ENCODE measurements at regions not wholly inside any gene's neighbourhood (a gene's known extent, or its start where the extent isn't known, plus 50 kb on each side); places are given as distances from the start of the nearest gene placed in this dataset.

GRCh38 chr16:49078571-49078970 is 203.1 kb downstream of the CBLN1 start:
- Histone ChIP-seq H3K4me3 (ENCODE audit: low read length in 2 of 2) (no peak overlapping the region), H3K4me1 (ENCODE audit: insufficient read depth, low read length) (no peaks in the 10 kb centered on the region), H3K9me3 (ENCODE audit: control insufficient read depth in 1 of 2, low read length in 2 of 2) (no peaks in the 10 kb centered on the region), H3K27me3 (ENCODE audit: insufficient read depth, low read length) (no peaks in the 10 kb centered on the region), H3K36me3 (ENCODE audit: insufficient read depth, low read length) (no peaks in the 10 kb centered on the region), H3K27ac (ENCODE audit: low read depth, low read length) (no peak overlapping the region)
- Mint-ChIP-seq H3K4me3 (no peak overlapping the region), H3K9me3 (peaks cover 3 to 42% (median 19%) of the 10 kb centered on the region in 8 donors), H3K36me3 (no peaks in the 10 kb centered on the region), H3K4me1 (no peaks in the 10 kb centered on the region), H3K27me3 (no peaks in the 10 kb centered on the region), H3K27ac (no peak overlapping the region)
- intact Hi-C loops (cut with micrococcal nuclease), result no loop called here
- POLR2A ChIA-PET (ENCODE audit: partially characterized antibody), result no interaction called here
- CTCF ChIA-PET (ENCODE audit: partially characterized antibody), result no interaction called here
- no peak for DNase-seq

DNA sequence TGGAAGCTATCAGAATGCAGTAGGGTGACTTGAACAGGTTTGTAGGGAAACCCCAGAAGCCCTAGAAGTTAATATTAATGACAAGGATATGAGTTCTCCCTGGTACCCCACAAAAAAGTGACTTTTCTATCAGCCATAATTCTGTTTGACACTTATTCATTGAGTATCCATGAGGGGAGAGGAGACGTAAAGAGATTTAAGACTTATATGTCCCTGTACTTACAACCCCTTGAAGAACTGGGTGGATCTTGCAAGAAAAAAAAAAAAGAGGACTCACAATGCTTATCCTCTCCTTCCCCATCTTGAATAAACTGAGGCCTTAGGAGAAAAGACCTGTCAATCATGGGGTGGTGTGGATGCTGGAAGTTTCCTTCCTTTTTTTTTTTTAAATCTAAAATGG is 203.5 kb downstream of the CBLN1 start:
- no peaks in the 10 kb centered on the region for H3K36me3 Mint-ChIP-seq
- Histone ChIP-seq H3K4me3 (ENCODE audit: low read length in 2 of 2) (no peak overlapping the region), H3K27me3 (ENCODE audit: insufficient read depth, low read length) (no peaks in the 10 kb centered on the region), H3K4me1 (ENCODE audit: insufficient read depth, low read length) (no peaks in the 10 kb centered on the region), H3K27ac (ENCODE audit: low read depth, low read length) (no peak overlapping the region), H3K36me3 (ENCODE audit: insufficient read depth, low read length) (no peaks in the 10 kb centered on the region), H3K9me3 (ENCODE audit: control insufficient read depth in 1 of 2, low read length in 2 of 2) (no peaks in the 10 kb centered on the region)
- no peaks in the 10 kb centered on the region for H3K4me1 Mint-ChIP-seq
- ChIA-PET CTCF (ENCODE audit: partially characterized antibody) (no interaction called here), POLR2A (ENCODE audit: partially characterized antibody) (no interaction called here)
- no peak overlapping the region for H3K4me3 Mint-ChIP-seq
- no peak for DNase-seq
- no peak overlapping the region for H3K27ac Mint-ChIP-seq
- peaks cover 3 to 43% (median 19%) of the 10 kb centered on the region in 8 donors for H3K9me3 Mint-ChIP-seq
- intact Hi-C loops (cut with micrococcal nuclease), result no loop called here
- H3K27me3 Mint-ChIP-seq, result no peaks in the 10 kb centered on the region

DNA sequence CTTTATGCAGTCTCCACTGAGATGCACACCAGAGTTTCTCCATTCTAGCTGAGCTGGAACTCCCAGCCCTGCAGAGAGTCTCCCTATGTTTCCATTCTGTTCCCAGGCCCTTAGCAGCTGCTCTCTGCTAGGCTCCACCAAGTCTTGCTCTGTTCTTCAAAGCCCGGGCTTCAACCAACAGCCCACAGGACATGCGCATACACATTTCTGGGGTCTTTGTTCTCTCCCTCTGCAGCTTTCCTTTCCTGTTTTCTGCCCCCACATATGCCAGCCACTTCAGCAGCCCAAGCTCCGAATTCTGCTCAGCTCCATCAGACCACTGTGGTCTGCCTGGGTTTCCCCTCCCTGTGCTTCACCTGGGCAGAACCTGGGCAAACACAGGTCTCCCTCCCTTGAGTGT is 205.9 kb downstream of the CBLN1 start:
- H3K4me1 Mint-ChIP-seq, result no peaks in the 10 kb centered on the region
- Histone ChIP-seq H3K27ac (ENCODE audit: low read depth, low read length) (no peak overlapping the region), H3K9me3 (ENCODE audit: control insufficient read depth in 1 of 2, low read length in 2 of 2) (no peaks in the 10 kb centered on the region), H3K4me3 (ENCODE audit: low read length in 2 of 2) (no peak overlapping the region), H3K36me3 (ENCODE audit: insufficient read depth, low read length) (no peaks in the 10 kb centered on the region), H3K4me1 (ENCODE audit: insufficient read depth, low read length) (no peaks in the 10 kb centered on the region), H3K27me3 (ENCODE audit: insufficient read depth, low read length) (no peaks in the 10 kb centered on the region)
- H3K27me3 Mint-ChIP-seq, result no peaks in the 10 kb centered on the region
- no peaks in the 10 kb centered on the region for H3K36me3 Mint-ChIP-seq
- CTCF ChIA-PET (ENCODE audit: partially characterized antibody), result no interaction called here
- no peak overlapping the region for H3K4me3 Mint-ChIP-seq
- H3K27ac Mint-ChIP-seq, result no peak overlapping the region
- intact Hi-C loops (cut with micrococcal nuclease), result no loop called here
- DNase-seq, result no peak
- POLR2A ChIA-PET (ENCODE audit: partially characterized antibody), result no interaction called here
- peaks cover 3 to 41% (median 16%) of the 10 kb centered on the region in 8 donors for H3K9me3 Mint-ChIP-seq

GRCh38 chr16:49068224-49068623 is 213.4 kb downstream of the CBLN1 start:
- Mint-ChIP-seq H3K36me3 (no peaks in the 10 kb centered on the region), H3K9me3 (peaks cover 0 to 7% (median 0%) of the 10 kb centered on the region in 8 donors), H3K4me3 (no peak overlapping the region), H3K27me3 (no peaks in the 10 kb centered on the region), H3K27ac (no peak overlapping the region), H3K4me1 (no peaks in the 10 kb centered on the region)
- POLR2A ChIA-PET (ENCODE audit: partially characterized antibody), result no interaction called here
- Histone ChIP-seq H3K4me3 (ENCODE audit: low read length in 2 of 2) (no peak overlapping the region), H3K36me3 (ENCODE audit: insufficient read depth, low read length) (no peaks in the 10 kb centered on the region), H3K27ac (ENCODE audit: low read depth, low read length) (no peak overlapping the region), H3K4me1 (ENCODE audit: insufficient read depth, low read length) (no peaks in the 10 kb centered on the region), H3K9me3 (ENCODE audit: control insufficient read depth in 1 of 2, low read length in 2 of 2) (no peaks in the 10 kb centered on the region), H3K27me3 (ENCODE audit: insufficient read depth, low read length) (no peaks in the 10 kb centered on the region)
- CTCF ChIA-PET (ENCODE audit: partially characterized antibody), result no interaction called here
- DNase-seq, result no peak
- intact Hi-C loops (cut with micrococcal nuclease), result no loop called here

GRCh38 chr16:49067776-49068175 is 213.9 kb downstream of the CBLN1 start:
- Histone ChIP-seq H3K4me1 (ENCODE audit: insufficient read depth, low read length) (no peaks in the 10 kb centered on the region), H3K27ac (ENCODE audit: low read depth, low read length) (no peak overlapping the region), H3K9me3 (ENCODE audit: control insufficient read depth in 1 of 2, low read length in 2 of 2) (no peaks in the 10 kb centered on the region), H3K27me3 (ENCODE audit: insufficient read depth, low read length) (no peaks in the 10 kb centered on the region), H3K36me3 (ENCODE audit: insufficient read depth, low read length) (no peaks in the 10 kb centered on the region), H3K4me3 (ENCODE audit: low read length in 2 of 2) (no peak overlapping the region)
- Mint-ChIP-seq H3K36me3 (no peaks in the 10 kb centered on the region), H3K27me3 (no peaks in the 10 kb centered on the region), H3K4me1 (no peaks in the 10 kb centered on the region), H3K4me3 (no peak overlapping the region), H3K9me3 (peaks cover 0 to 7% (median 0%) of the 10 kb centered on the region in 8 donors), H3K27ac (no peak overlapping the region)
- ChIA-PET POLR2A (ENCODE audit: partially characterized antibody) (no interaction called here), CTCF (ENCODE audit: partially characterized antibody) (no interaction called here)
- no peak for DNase-seq
- intact Hi-C loops (cut with micrococcal nuclease), result no loop called here

DNA sequence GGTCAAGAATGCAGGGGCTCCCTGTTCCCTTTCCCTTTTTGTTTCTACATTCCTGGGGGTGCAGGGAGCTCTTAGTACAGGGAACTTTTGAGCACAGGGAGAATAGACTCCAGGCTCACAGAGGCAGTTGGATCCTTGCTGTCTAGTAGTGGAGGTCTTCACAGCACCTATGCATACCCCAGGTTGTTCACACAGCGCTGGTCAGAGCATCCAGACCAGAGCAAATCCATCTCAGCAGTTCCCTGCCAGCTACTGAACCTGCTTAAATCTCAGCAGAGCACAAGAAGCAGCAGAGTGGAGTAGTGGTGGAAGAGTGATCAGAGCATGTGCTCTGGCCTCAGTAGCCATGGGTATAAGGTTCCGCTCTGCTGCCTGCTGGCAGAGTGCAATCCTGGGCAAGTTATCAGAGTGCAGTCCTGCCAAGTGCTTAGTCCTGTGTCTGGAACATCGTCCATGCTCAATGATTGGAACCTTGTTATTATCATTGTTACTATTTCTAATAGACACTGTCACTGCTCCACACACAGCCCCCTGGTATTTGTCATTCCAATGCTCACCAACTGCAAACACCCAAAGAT is 220.4 kb downstream of the CBLN1 start:
- Mint-ChIP-seq H3K27me3 (no peaks in the 10 kb centered on the region), H3K27ac (no peak overlapping the region), H3K9me3 (peaks cover 0 to 6% (median 1%) of the 10 kb centered on the region in 8 donors), H3K36me3 (no peaks in the 10 kb centered on the region), H3K4me3 (no peak overlapping the region), H3K4me1 (no peaks in the 10 kb centered on the region)
- no peak overlapping the region for H3K4me3 ChIP-seq (ENCODE audit: low read length in 2 of 2)
- H3K4me1 ChIP-seq (ENCODE audit: insufficient read depth, low read length), result no peaks in the 10 kb centered on the region
- H3K27me3 ChIP-seq (ENCODE audit: insufficient read depth, low read length), result no peaks in the 10 kb centered on the region
- no peaks in the 10 kb centered on the region for H3K9me3 ChIP-seq (ENCODE audit: control insufficient read depth in 1 of 2, low read length in 2 of 2)
- ChIA-PET CTCF (ENCODE audit: partially characterized antibody) (no interaction called here), POLR2A (ENCODE audit: partially characterized antibody) (no interaction called here)
- H3K36me3 ChIP-seq (ENCODE audit: insufficient read depth, low read length), result no peaks in the 10 kb centered on the region
- no peak for DNase-seq
- no peak overlapping the region for H3K27ac ChIP-seq (ENCODE audit: low read depth, low read length)
- intact Hi-C loops (cut with micrococcal nuclease), result no loop called here

DNA sequence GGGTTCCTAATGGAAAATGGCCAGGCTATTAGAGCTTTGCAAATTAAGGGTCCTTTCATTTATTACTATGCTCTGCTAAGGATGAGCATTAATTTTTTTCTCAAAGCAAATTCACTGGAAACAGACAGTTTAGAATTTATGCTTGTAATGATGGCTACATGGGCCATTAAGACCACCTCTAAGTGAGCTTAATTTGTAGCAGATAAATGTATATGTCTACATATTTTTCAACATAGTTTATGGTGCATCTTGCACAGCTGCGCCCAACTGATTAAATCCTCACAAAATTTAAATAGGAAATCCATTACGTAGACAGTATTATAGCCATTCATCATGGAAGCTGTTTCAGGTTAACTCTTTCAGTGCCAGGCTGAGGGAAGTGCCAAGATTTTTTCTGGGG is 220.9 kb downstream of the CBLN1 start:
- Histone ChIP-seq H3K27ac (ENCODE audit: low read depth, low read length) (no peak overlapping the region), H3K4me3 (ENCODE audit: low read length in 2 of 2) (no peak overlapping the region), H3K36me3 (ENCODE audit: insufficient read depth, low read length) (no peaks in the 10 kb centered on the region), H3K4me1 (ENCODE audit: insufficient read depth, low read length) (no peaks in the 10 kb centered on the region), H3K9me3 (ENCODE audit: control insufficient read depth in 1 of 2, low read length in 2 of 2) (no peaks in the 10 kb centered on the region), H3K27me3 (ENCODE audit: insufficient read depth, low read length) (no peaks in the 10 kb centered on the region)
- DNase-seq, result no peak
- CTCF ChIA-PET (ENCODE audit: partially characterized antibody), result no interaction called here
- Mint-ChIP-seq H3K27ac (no peak overlapping the region), H3K4me3 (no peak overlapping the region), H3K36me3 (no peaks in the 10 kb centered on the region), H3K9me3 (peaks cover 0 to 6% (median 1%) of the 10 kb centered on the region in 8 donors), H3K27me3 (no peaks in the 10 kb centered on the region), H3K4me1 (no peaks in the 10 kb centered on the region)
- intact Hi-C loops (cut with micrococcal nuclease), result no loop called here
- POLR2A ChIA-PET (ENCODE audit: partially characterized antibody), result no interaction called here

DNA sequence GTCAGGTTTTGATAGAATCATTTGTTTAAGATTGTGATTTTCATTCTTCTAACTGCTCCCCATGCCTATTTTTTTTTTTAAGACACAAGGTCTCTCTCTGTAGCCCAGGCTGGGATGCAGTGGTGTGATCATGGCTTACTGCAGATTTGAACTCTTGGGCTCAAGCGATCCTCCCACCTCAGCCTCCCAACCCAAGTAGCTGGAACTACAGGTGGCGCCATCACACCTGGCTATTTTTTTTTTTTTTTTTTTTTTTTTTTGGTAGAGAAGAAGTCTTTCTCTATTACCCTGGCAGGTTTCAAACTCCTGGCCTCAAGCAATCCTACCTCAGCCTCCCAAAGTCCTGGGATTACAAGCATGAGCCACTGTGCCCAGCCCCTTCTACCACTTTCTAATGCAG is 223.3 kb downstream of the CBLN1 start:
- H3K9me3 ChIP-seq (ENCODE audit: control insufficient read depth in 1 of 2, low read length in 2 of 2), result no peaks in the 10 kb centered on the region
- intact Hi-C loops (cut with micrococcal nuclease), result no loop called here
- POLR2A ChIA-PET (ENCODE audit: partially characterized antibody), result no interaction called here
- Mint-ChIP-seq H3K9me3 (peaks cover 0 to 6% (median 3%) of the 10 kb centered on the region in 8 donors), H3K4me3 (no peak overlapping the region), H3K27me3 (no peaks in the 10 kb centered on the region), H3K4me1 (no peaks in the 10 kb centered on the region), H3K36me3 (no peaks in the 10 kb centered on the region), H3K27ac (no peak overlapping the region)
- CTCF ChIA-PET (ENCODE audit: partially characterized antibody), result no interaction called here
- no peak overlapping the region for H3K4me3 ChIP-seq (ENCODE audit: low read length in 2 of 2)
- H3K4me1 ChIP-seq (ENCODE audit: insufficient read depth, low read length), result no peaks in the 10 kb centered on the region
- DNase-seq, result no peak
- no peaks in the 10 kb centered on the region for H3K27me3 ChIP-seq (ENCODE audit: insufficient read depth, low read length)
- H3K27ac ChIP-seq (ENCODE audit: low read depth, low read length), result no peak overlapping the region
- H3K36me3 ChIP-seq (ENCODE audit: insufficient read depth, low read length), result no peaks in the 10 kb centered on the region

Data from CD4-positive, alpha-beta memory T cell (primary cell).